ENCODE measurements at regions not wholly inside any gene's neighbourhood (a gene's known extent, or its start where the extent isn't known, plus 50 kb on each side); places are given as distances from the start of the nearest gene placed in this dataset.
"Not testable (repeated sequence)": the region's sequence is repeated elsewhere in the genome, so short reads cannot be mapped to it uniquely, and the experiment has no call there.

DNA sequence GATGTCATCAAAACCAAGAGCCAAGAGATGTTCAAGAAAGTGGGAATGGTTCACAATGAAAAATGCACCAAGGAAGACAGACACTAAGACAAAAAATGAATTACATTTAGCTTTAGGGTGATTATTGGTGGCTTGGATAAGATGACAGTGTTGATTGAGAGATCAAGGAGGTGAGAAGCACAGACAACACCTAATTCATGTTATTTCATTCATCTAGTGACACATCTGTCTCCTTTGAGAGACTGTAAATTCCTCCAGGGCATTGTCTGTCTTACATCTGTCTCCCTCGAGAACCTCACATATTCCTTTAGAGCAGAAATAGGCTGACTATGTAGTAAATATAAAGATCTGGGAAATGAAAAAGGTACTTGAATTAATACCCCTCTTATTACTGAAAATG, 94.2 kb upstream of the SMIM31 start:
- Mint-ChIP-seq H3K4me1 (no peaks in the 10 kb centered on the region), H3K27ac (no peak overlapping the region), H3K4me3 (no peak overlapping the region), H3K9me3 (peaks cover 9% of the 10 kb centered on the region), H3K36me3 (no peaks in the 10 kb centered on the region)
- no peak for ATAC-seq
- DNase-seq (ENCODE audit: low spot score in 2 of 2): no peak

DNA sequence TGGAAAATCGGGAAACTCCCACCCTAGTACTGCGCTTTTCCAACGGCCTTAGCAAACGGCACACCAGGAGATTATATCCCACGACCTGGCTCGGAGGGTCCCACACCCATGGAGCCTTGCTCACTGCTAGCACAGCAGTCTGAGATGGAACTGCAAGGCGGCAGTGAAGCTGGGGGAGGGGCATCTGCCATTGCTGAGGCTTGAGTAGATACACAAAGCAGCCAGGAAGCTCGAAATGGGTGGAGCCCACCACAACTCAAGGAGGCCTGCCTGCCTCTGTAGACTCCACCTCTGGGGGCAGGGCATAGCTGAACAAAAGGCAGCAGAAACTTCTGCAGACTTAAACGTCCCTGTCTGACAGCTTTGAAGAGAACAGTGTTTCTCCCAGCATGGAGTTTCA, 77.8 kb upstream of the SMIM31 start:
- not testable (repeated sequence) for DNase-seq (ENCODE audit: low spot score in 2 of 2); H3K4me3 Mint-ChIP-seq; H3K27ac Mint-ChIP-seq; ATAC-seq; H3K36me3 Mint-ChIP-seq; H3K9me3 Mint-ChIP-seq; H3K4me1 Mint-ChIP-seq

DNA sequence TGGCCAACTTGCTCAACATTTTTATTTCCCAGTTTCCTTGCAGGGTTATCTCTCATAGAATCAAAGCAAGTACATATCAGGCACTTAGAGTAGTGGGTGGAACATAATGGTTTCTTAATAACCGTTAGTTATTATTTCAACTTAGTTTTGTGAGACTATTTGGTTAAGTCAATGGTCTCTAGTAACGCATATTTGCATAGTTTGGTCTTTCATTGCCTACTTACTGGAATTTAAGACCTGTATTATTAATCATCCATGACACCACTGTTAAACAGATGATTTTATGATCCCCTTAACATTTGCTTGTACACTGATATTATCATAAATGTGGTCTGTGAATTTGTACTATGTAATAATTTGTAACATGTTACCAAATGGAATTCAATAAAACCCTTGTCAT, 70.9 kb upstream of the SMIM31 start:
- Mint-ChIP-seq H3K36me3 (no peaks in the 10 kb centered on the region), H3K4me3 (no peak overlapping the region), H3K9me3 (no peaks in the 10 kb centered on the region), H3K27ac (no peak overlapping the region), H3K4me1 (no peaks in the 10 kb centered on the region)
- DNase-seq (ENCODE audit: low spot score in 2 of 2) (no peak), ATAC-seq (no peak)

DNA sequence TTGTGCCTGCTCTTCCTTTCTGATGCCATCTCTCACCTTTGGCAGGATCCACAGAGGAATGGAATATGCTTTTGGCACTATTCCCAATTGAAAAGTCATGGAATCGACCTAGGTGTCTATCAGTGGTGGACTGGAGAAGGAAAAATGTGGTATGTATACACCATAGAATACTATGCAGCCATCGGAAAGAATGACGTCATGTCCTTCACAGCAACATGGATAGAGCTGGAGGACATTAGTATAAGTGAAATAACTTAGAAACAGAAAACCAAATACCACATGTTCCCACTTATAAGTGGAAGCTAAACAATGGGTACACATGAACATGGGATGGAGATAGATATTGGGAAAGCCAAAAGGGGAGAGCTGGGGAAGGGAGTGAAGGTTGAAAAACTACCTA, 58.3 kb upstream of the SMIM31 start:
- Mint-ChIP-seq H3K4me1 (no peaks in the 10 kb centered on the region), H3K4me3 (no peak overlapping the region), H3K27ac (no peak overlapping the region), H3K36me3 (no peaks in the 10 kb centered on the region), H3K9me3 (no peaks in the 10 kb centered on the region)
- DNase-seq (ENCODE audit: low spot score in 2 of 2) (no peak), ATAC-seq (no peak)

DNA sequence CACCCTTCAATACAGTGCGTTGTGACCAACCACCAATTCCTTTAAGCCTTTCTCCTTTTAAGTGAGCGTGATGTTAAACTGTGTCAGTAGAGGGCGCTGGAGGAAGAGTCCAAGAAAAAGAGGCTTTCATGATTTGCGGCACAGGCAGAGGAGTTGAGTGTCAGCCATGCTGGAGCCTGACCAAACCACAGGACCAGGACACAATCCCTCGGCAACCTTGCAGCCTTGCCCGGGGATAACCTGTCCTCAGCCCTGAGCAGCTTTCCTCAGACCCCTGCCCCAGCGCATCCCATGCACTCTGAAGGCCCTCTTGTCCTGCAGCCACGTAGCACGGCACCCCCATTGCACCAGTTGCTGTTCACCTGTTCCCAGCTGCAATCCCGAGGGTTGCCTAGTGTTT, 53.5 kb upstream of the SMIM31 start:
- no peaks in the 10 kb centered on the region for H3K9me3 Mint-ChIP-seq

DNA sequence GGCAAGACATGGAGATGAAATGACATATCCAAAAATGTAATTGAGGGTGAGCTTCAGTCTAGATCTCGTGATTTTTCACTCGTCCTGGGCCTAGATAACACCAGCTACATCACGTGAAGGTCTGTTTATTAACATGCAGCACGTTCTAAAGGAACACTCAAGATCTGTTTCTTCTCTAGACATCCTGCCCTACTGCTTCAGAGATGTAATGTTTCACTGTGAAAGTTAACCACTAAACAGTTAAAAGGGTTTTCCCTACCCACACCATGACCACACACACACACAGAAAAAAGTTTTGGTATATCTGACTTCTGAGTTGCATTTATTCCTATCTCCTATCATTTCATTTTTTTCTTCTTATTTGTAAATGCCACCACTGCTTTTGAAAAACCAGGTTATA, 52.3 kb upstream of the SMIM31 start:
- Mint-ChIP-seq H3K4me1 (no peaks in the 10 kb centered on the region), H3K27ac (no peak overlapping the region), H3K36me3 (no peaks in the 10 kb centered on the region), H3K4me3 (no peak overlapping the region), H3K9me3 (no peaks in the 10 kb centered on the region)
- DNase-seq (ENCODE audit: low spot score in 2 of 2): no peak
- no peak for ATAC-seq

More for the DNA sequence above, 53.5 kb upstream of the SMIM31 start:
- no peaks in the 10 kb centered on the region for H3K36me3 Mint-ChIP-seq
- no peak for DNase-seq (ENCODE audit: low spot score in 2 of 2)
- no peak overlapping the region for H3K4me3 Mint-ChIP-seq
- no peak for ATAC-seq
- H3K4me1 Mint-ChIP-seq: no peaks in the 10 kb centered on the region
- no peak overlapping the region for H3K27ac Mint-ChIP-seq

All from stimulated activated effector memory CD8-positive, alpha-beta T cell treated with anti-CD3 and anti-CD28 coated beads, Interleukin-12 subunit alpha, Interleukin-12 subunit beta, amount 100 ng/mL, for 72 hours (primary cell).